ENCODE measurements at regions not wholly inside any gene's neighbourhood (a gene's known extent, or its start where the extent isn't known, plus 50 kb on each side); places are given as distances from the start of the nearest gene placed in this dataset.
A peak's percentile ranks its signal among the peaks of the same experiment; 100 is the strongest.
"Not testable (repeated sequence)": the region's sequence is repeated elsewhere in the genome, so short reads cannot be mapped to it uniquely, and the experiment has no call there.

DNA sequence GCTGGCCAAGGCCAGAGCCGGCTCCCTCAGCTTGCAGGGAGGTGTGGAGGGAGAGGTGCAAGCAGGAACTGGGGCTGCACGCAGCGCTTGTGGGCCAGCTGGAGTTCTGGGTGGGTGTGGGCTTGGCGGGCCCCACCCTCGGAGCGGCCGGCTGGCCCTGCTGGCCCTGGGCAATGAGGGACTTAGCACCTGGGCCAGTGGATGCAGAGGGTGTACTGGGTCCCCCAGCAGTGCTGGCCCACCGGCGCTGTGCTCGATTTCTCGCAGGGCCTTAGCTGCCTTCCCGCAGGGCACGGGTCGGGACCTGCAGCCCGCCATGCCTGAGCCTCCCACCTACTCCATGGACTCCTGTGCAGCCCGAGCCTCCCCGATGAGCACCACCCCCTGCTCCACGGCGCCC is 115.6 kb upstream of the MARK1 start:
- not testable (repeated sequence) for DNase-seq (ENCODE audit: low read depth)

DNA sequence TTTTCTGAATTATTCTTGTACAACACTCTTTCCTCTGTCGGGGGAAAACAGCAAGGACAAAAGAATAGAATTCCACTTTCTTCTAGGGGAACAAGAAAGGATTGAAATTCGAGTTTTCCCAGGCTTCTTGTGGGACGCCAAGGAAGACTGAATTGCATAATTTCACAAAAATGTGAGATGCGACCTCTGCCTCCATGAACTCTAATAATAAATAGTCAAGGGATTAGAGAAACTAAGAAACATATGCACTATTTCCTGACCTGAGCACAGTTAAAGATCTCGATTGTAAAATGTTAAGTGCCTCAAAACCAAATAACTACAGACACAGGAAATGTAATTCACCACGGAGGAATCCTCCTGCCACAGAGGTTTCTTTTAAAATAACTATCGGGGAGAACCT is 117.3 kb upstream of the MARK1 start:
- peak; percentile 59 for DNase-seq (ENCODE audit: low read depth)

DNA sequence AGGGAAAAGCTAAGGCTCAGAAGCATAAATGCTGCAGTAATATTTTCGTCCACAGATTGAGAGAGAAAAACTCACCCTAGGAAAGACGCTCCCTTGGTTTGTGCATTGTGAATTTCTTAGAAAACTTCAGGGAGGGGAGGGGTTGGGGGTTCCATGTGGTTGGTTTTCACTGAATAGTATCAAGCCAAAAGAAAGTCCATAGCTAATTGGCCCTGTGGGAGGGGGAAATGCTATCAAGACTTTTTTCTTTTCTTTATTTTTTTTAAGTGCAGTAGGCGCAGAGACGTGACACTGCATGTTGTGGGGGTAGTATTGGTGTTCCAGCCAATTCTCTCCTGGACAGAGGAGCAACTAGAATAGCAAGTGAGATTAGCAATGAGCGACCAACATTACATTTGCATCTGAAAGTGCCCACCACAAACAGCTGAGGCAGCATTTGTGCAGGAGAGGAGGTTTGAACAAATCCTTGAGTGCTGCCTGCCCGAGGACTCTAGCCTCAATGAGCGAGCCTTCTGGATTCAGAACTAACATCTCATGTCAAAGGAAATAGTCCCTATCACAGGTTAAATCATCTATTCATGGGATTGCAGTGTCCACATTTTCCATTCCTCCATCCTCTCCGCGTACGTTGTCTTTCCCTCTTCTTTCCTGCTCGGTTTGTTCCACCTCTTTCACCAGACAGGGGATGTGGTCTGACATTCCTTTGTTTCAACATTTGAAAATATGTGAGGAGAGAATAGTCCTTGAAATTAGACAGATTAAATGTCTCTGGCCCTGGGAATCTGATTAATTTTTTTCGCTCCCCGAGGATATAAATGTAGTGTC is 118.0 kb upstream of the MARK1 start:
- no peak for DNase-seq (ENCODE audit: low read depth)

DNA sequence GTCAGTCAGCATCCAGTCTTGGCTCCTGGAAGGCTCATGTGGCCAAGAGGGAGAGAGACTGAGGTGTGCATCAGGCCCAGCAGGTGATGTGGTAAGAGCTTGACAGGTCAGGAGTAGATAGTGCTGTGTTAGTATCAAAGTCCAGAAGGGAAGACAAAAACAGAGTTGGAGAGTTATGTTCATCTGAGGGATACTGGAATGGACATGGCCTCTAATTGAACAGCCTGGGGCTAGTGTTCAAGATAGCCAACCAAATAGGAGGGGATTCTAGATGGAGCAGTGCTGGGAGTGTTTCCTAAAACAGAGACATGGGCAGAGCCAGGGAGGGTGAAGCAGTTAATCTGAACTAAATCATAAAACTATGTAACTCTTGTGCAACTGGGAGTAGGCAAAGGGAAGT is 120.7 kb upstream of the MARK1 start:
- no peak for DNase-seq (ENCODE audit: low read depth)

DNA sequence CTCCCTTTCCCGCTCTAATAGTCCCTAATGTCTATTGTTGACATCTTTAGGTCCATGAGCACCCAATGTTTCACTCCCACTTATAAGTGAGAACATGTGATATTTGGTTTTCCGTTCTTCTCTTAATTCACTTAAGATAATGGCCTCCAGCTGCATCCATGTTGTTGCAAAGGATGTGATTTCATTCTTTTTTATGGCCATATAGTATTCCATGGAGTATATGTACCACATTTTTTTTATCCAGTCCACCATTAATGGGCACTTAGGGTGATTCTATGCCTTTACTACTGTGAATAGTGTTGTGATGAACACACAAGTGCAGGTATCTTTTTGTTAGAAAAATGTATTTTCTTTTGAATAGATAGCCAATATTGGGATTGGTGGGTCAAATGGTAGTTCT is 126.0 kb upstream of the RAB3GAP2 start:
- DNase-seq (ENCODE audit: low read depth) = no peak

DNA sequence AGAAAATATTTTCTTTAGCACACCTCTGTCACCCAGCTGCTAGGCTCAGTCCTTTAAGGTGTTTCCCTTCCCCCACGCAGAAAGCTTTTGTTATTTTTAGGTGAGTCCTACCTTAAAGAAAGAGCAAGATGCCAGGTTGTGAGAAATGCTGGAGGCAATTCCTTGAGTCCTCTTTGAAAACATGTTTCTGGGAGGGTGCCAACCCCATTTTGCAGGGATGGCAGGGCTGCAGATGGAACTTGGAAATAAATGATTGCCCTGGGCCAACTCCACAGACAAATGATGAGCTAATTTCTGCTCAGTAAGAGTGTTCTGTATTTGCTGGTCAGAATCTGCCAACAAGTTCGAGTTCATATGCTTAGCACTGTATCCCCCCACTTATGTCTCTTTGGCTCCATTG is 119.2 kb upstream of the RAB3GAP2 start:
- DNase-seq (ENCODE audit: low read depth) = no peak

DNA sequence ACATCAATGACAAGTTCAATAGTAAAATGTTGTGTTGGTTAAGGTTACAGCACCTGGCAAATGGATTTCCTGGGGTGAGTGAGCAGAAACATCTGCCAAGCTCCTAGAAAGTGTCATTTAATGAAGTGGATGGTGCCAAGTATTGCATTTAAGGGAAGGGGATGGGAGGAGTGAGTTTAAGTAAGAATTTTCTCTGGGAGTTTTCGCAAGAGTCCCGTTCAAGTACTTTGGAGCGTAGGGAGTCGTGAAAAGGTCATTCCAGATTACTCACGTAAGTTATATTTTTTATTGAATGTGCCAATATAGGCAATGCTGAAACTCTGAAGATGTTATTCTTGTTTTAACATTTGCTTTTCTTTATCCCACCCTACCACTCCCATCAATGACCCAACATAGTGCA is 117.4 kb upstream of the RAB3GAP2 start:
- no peak for DNase-seq (ENCODE audit: low read depth)

DNA sequence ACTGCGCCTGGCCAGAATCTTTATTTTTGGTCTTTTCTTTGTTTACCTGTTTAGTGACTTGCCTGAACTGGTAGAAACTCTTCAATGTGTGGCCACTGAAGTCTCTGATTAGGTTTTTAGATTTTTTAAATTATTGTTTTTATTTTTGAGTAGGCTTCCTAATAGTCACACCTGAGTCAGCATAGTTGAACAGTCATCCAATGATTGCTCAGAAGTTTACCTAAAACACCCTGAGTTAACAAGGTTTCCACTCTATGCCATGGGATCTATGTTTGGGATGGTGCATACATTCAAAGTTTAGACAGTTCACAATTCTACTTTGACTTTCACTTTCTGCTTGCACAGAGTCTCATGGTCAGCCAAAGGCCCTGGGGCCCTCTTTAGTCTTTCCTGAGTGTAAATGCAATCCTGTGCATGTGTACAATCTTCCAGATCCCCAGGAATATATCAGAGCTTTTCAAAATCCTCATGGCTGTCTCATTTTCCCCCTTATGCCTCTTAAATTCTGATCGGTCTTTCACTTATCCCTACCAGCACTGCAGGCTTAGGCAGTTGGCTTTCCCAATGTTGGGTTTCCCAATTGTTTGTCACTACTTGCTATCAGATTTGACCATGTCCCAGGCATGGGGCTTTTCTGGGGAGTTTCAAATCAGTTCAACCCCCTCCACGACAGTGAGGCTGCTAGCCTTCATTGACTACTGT is 114.4 kb upstream of the RAB3GAP2 start:
- DNase-seq (ENCODE audit: low read depth) = no peak

DNA sequence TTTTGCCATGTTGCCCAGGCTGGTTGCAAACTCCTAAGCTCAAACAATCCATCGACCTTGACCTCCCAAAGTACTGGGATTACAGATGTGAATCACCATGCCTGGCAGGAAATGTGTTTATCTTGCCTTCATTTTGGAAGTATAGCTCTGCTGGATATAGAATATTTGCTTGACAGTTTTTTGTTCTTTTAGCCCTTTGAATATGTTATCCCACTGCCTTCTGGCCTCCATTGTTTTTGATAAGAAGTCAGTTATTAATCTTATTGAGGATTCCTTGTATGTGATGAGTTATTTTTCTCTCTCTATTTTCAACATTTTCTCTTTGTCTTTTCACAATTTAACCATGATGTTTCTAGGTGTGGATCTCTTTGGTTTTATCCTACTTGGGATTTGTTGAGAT is 112.9 kb upstream of the RAB3GAP2 start:
- no peak for DNase-seq (ENCODE audit: low read depth)

DNA sequence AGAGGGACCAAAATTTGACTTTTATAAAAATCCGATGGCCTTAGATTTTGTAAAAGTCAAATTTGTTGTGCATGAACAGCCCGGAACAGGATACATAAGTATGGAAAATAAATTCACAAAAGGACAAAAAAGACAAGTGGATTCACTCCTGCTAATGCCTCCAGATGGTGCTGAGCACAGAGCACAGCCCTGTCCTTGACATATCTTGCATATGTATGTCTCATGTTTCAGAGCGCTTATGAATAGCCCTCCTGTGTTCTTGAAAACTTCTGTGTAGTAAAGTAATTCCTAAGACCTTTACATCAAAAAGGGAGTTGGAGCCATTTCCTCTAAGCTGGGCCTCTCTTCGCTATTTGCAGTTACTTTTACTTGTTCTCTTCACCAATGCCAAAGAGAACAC is 110.7 kb upstream of the RAB3GAP2 start:
- DNase-seq (ENCODE audit: low read depth) = no peak

DNA sequence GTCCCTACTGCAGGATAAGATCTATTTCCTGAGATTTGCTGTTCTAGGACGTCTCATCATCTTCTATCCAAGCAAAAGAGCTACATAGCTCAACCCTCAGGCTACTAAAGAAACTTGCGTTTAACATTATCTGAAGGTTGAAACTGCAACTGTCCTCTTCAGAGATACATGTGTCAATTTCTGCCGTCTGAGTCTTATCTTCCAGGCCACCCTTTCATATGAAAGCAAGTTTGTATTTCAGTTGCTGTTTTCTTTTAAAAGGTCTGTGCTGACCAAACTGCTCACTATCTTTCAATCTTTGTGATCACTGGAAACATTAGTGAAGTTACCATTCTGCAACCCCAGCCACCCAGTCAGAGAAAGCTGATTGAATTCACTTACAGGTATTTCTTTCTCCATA is 108.6 kb upstream of the RAB3GAP2 start:
- DNase-seq (ENCODE audit: low read depth) = no peak

DNA sequence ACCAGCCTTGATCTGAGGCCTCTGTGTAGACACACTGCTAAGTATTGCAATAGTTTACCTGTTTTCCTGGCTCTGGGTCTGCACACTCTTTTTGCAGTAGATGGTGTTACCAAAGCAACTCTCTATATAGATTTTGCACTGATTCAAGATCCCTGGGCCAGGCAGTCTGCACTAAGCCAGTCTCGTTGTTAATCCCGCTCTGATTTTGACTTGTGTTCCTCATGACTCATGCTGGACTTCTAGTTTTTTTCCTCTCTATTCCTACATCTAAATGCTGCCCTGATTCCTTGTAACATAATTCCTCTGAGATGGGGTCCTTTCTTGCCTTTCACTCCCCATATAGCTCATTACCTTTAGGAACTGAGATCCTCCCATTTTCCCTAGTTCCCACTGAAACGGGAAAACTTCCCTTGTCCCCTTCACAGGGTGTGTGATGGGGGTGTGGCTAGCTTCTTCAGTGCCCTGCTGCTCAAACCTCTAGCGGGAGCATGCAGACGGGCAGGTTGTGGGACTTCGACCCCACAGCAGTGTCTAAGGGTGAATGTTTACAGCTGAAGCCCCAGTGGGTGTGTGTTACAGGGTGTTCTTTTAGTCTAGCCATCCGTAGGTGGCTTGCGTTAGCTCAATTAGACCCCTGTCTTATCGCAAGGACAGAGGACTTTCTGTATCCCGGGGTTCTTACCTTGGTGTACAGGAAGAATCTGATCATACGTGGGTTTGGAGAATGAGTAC is 106.5 kb upstream of the RAB3GAP2 start:
- DNase-seq (ENCODE audit: low read depth) = no peak

DNA sequence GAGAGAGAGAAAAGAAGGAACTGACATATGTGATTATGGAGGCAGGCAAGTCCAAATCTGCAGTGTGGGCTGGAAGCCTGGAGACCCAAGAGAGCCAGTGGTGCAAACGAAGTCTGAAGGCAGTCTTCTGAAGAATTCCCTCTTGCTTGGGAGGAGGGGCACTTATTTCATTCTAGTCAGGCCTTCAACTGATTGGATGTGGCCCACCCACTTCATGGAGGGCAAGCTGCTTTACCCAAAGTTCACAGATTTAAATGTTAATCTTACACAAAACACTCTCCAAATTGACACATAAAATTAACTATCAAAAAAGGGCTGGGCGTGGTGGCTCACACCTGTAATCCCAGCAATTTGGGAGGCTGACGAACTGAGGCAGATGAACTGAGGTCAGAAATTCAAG is 103.5 kb upstream of the RAB3GAP2 start:
- no peak for DNase-seq (ENCODE audit: low read depth)

DNA sequence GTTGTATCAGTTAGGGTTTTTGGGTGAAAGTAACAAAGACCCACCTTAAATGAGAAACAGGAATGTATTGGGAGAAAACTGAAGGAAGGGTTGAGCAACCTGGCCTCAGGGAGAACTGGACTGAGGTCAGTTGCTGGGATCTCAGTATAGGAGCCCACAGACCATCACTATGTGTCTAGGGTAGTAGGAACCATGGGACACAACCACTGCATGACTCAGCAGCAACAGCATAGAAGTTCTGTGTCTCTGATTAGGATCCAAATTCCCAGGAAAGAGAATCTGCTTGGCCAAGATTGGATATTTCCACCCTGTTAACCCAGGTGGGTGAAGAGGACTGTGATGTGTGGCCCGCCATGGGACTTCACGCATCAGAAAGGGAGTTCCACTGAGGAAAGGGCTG is 102.2 kb upstream of the RAB3GAP2 start:
- no peak for DNase-seq (ENCODE audit: low read depth)

DNA sequence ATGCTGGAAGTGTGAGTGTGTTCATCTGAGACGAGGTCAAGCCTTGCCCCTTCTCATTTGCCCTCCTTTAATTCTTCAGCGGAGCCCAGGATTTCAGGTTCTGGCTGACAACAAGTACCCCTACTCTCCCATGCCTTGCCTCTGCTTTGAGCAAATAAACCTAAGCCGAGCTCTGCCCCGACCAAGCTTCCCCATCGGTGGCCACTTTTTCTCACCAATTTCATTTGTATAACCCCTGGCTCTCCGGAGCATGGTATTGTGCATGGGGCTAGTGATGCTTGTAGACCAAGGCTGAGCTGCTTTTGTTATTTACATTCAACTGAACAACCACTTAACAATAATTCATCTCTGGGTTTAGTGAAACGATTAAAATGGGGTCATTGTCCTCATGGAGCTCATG is 100.2 kb upstream of the RAB3GAP2 start:
- DNase-seq (ENCODE audit: low read depth) = no peak

DNA sequence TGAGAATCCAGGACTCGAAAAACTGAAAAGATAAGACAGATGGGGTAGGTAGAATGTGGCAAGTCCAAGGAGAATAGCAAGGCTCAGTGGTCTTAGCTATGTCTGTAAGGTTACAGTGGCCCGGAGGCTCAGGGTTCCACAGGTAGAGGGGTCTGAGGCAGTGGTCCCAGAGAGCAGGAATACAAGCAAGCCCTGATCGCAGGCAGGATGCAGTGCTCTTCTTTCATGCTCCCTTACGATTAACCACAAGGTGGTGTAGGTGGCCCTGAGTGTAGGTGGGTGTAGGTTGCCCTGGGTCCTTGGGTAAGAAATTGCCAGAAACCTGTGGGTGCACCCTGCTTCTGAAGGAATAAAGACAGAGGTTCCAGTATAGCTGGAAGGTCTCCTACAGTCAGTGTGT is 99.1 kb upstream of the RAB3GAP2 start:
- no peak for DNase-seq (ENCODE audit: low read depth)

DNA sequence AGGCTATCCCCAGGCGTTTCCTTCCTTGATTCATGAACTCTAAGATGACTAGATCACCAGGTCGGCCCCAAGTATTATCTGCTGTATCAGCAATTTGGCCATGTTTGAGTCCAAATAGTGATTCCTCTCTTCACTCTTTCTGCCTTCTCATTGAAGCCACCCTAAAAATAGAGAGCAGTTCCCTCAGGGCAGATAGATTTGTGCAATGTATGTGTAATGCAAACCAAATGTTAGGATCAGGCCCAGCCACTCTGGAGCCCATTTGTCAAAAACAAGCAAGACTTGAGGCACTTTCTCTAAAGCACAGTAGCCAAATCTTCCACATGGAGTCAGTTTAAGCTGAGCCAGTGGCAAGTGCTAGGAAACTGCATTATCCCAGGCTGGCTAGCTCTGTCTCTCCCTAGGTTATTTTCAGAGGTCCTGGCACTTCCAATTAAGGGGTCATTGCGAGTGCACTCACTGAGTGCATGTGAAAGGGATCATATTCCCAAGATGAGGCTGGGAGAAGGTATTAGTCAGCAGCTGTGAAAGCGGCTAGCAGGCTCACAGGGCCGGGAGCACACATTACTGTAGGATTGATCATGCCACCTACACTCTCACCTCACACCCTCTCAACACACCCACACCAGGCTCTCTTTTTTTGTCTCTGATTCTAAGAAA is 97.9 kb upstream of the RAB3GAP2 start:
- peak; percentile 92 for DNase-seq (ENCODE audit: low read depth)

DNA sequence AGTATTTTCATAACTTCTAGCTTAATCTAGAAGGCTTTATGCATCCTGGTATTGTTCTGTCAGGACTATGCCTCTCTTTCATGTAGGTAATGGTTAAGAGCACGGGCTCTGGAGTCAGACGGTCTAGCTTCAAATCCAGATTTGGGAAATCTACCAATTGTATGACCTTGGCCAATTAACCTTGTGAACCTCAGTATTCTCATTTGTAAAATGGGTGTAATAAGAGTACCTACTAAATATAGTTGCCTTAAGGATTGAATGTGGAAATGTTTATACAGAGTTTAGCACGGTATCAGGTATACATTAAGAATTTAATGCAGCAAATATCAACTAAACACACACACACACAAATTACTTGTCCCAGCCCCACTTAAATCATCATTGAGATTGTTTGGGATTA is 97.3 kb upstream of the RAB3GAP2 start:
- no peak for DNase-seq (ENCODE audit: low read depth)

DNA sequence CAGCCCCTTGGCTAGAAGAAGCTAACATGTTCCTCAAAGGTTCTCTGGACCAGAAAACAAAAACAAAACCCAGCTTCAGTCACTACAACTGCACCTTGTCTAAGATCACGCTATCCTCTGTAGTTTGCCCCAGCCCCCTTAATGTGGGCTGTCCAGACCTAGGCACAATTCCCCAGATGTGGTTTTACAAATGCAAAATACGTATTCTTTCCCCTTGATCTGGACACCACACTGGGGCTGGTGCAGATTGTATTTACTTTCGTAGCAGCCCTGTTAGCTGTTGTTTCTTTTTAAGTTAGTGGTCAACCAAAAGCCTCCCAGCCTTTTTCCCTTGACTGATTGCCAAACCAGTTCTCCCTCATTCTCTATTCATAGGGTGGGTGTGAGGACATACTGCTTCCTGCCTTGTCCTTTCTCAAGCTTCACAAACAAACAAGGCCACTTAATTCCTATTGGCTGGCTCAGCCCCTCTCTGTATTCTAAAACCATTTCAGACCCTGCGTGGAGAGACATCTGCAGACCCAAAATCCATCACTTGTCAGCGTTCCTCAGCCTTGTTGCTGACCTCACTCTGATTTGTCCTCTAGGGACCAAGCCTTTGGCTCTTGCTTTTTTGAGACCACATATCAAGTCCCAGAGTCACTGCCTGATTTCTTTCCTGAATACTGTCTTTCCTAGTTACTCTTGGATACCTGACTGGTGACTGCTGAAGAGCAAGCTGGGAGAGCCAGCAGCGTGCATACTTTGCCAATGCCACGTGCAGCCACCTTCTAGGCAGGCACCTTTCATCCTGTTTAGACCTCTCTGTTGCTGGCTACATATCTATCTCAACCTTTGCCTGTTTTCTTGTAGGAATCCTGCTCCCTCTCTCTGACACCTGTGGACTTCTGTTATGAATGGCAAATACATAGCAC is 96.4 kb upstream of the RAB3GAP2 start:
- DNase-seq (ENCODE audit: low read depth) = peak; percentile 78

DNA sequence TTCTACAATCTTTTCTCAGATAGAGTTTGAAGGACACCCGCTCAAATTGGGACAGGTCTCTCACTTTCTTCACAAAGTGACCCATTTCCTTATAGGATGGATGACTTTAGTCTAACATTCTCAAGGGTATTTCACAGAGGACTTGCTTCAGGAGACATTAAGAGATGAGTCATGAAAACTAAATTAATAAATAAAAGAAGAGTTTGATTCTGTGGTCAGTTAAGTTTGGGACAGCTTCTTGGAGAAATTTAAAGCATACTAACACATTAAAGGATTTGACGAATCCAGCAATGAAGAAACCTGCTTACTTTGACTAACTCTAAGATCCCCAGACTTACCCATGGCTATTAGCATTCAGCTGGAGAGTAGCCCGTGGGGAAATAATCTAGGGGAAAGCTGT is 95.6 kb upstream of the RAB3GAP2 start:
- no peak for DNase-seq (ENCODE audit: low read depth)

DNA sequence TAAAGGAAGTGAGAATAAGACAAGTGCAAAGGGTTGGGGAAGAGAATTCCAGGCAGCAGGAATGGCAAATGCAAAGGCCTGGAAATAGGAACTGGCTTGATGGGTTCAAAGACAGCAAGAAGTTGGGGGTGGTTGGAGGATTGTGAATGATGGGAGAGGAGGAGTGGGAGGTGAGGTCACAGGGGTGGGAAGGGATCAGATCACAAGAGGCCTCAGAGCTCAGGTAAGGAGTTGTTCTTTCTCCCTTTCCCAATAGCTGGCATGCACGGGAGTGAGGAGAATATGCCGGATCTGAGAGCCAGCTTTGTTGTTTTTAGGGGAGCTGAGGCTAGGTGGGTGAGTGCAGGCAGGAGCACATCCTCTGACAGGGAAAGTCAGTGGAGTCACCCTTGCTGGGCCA is 94.0 kb upstream of the RAB3GAP2 start:
- no peak for DNase-seq (ENCODE audit: low read depth)
